C1 segment of cervical spinal cord (tissue), 14 donors: ENCODE measurements at regions not wholly inside any gene's neighbourhood (a gene's known extent, or its start where the extent isn't known, plus 50 kb on each side); places are given as distances from the start of the nearest gene placed in this dataset.

Experiments
- DNase-seq, 14 donors: peaks; one replicate each; lab custom pipeline; 2025; lab: John Stamatoyannopoulos, UW

- no peak for DNase-seq
Observed at GRCh38 chr12:88767699-88768098, 187.4 kb upstream of the KITLG start.

GRCh38 chr12:88764781-88765480, 184.7 kb upstream of the KITLG start:
- no peak for DNase-seq

GRCh38 chr12:88763536-88764100, 183.3 kb upstream of the KITLG start:
- no peak for DNase-seq

GRCh38 chr12:88758176-88758575, 177.9 kb upstream of the KITLG start:
- no peak for DNase-seq

- DNase-seq = no peak
Observed at GRCh38 chr12:88756917-88757316, 176.6 kb upstream of the KITLG start.

GRCh38 chr12:88756153-88756552, 175.9 kb upstream of the KITLG start:
- no peak for DNase-seq

- DNase-seq = no peak
Observed at GRCh38 chr12:88753707-88754106, 173.4 kb upstream of the KITLG start.

GRCh38 chr12:88753066-88753465, 172.8 kb upstream of the KITLG start:
- DNase-seq = no peak

- DNase-seq = no peak
Observed at GRCh38 chr12:88752183-88752582, 171.9 kb upstream of the KITLG start.

- no peak for DNase-seq
Observed at GRCh38 chr12:88750867-88751543, 170.7 kb upstream of the KITLG start.

GRCh38 chr12:88746386-88746785, 166.1 kb upstream of the KITLG start:
- no peak for DNase-seq

- DNase-seq = no peak
Observed at GRCh38 chr12:88743946-88744685, 163.8 kb upstream of the KITLG start.

- DNase-seq = no peak
Observed at GRCh38 chr12:88737838-88738472, 157.7 kb upstream of the KITLG start.

GRCh38 chr12:88736031-88736430, 155.8 kb upstream of the KITLG start:
- no peak for DNase-seq

GRCh38 chr12:88733008-88733407, 152.7 kb upstream of the KITLG start:
- no peak for DNase-seq

- DNase-seq = no peak
Observed at GRCh38 chr12:88729196-88729595, 148.9 kb upstream of the KITLG start.

- DNase-seq = no peak
Observed at GRCh38 chr12:88726806-88727720, 146.8 kb upstream of the KITLG start.

GRCh38 chr12:88725592-88726143, 145.4 kb upstream of the KITLG start:
- no peak for DNase-seq

- no peak for DNase-seq
Observed at GRCh38 chr12:88723219-88723618, 142.9 kb upstream of the KITLG start.
